Activated CD4-positive, alpha-beta T cell treated with anti-CD3 and anti-CD28 coated beads, Interleukin-2, amount 50 U/mL, for 1 hour (primary cell): ENCODE measurements at regions not wholly inside any gene's neighbourhood (a gene's known extent, or its start where the extent isn't known, plus 50 kb on each side); places are given as distances from the start of the nearest gene placed in this dataset.
"Not testable (repeated sequence)": the region's sequence is repeated elsewhere in the genome, so short reads cannot be mapped to it uniquely, and the experiment has no call there.

Experiments used
- DNase-seq: peaks from one replicate; pipeline ENCODE4 v3.0.0-alpha.2; 2020

GRCh38 chr12:127014079-127014478 lies 1252.9 kb upstream of the TMEM132C start:
- DNase-seq, result no peak

DNA sequence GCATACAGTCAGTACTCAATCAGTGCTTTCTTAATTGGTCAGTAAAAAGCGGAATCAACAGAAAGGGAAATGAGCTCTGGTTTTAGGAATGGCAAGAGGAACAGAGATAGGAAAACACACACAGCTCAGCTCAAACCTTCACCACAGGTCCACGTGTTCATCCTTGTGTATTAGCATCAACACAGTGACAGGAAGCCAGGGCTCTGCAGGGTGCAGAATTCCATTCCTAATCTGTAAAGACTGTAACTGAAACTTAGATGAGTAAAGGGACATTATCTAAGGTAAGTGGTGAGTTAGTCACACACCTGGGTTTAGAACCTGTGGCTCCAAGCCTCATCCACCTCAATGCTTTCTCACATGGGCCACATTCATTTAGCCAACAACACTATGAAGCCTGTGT lies 1242.2 kb upstream of the TMEM132C start:
- DNase-seq, result no peak

GRCh38 chr12:127025545-127025944 lies 1241.4 kb upstream of the TMEM132C start:
- DNase-seq, result no peak

- no peak for DNase-seq
These were observed 1231.7 kb upstream of the TMEM132C start for GRCh38 chr12:127035011-127035879.

DNA sequence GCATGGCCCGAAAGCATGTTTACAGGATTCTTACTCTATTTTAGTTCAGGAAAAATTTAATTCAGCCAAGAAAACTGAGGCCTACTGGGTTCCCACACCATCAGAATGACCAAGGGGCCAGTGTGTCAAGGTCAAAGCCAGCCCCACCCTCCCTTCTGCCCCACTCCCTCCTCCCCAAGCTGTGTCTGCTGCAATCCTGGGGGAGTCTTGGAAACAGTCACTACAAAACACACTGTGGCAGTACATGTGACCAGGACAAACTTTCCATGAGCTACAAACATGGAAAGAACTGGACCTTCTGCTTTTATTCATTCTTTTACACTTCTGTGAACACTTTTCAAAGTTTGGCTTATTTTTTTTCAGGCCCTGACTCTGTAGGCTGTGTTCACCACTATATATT lies 1228.8 kb upstream of the TMEM132C start:
- DNase-seq, result no peak

DNA sequence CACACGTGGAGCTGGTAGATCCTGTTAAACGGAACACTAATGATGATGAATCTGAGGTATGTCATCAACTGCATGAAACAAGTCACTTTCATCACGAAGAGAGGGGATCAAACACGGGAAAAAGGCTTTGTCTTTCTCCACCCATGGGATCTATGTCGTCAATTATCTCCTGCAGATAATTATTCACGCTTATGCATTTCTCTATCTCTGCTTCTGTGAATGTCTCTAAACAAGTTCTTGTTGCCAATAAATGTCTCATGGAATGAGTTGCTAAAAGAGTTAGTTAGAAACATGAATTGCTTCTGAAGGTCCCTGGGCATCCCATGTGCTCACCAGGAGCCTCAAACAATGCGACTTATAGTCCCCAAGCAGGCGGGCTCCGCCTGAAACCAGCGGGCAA lies 1228.2 kb upstream of the TMEM132C start:
- no peak for DNase-seq

GRCh38 chr12:127041985-127042625 lies 1224.9 kb upstream of the TMEM132C start:
- no peak for DNase-seq

GRCh38 chr12:127043731-127044130 lies 1223.2 kb upstream of the TMEM132C start:
- no peak for DNase-seq

DNA sequence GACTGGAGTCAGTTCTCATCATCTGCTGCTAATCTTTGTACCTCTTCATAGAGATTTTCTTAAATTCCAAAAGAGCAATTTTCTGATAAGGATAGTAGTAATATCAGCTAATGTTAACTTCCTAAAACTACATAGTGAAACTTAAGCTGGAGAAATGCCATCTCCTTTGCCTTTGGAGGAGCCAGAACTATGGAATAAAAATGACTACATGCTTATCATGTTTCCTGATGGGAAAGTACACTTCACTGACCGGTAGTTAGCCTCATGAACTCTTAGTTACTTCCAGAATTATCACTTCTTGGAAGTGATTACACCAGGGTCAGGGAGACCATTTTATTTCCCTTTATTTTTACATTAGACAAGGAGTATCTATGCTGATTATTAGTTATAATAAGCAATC lies 1222.1 kb upstream of the TMEM132C start:
- DNase-seq, result no peak

DNA sequence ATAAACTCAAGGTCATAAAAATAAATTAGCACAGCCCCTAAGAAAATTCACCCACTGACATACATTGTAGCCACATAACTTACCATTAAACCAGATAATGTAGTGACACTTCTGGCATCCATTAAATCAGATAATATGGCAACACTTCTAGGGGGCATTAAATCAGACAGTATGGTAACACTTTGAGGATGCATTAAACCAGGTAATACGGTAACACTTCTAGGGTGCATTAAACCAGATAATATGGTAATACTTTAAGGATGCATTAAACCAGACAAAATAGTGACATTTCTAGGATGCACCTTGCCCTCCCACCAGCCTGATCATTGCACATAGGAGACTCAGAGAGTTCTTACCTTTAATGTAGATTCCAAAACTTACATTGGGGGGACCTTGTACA lies 1220.5 kb upstream of the TMEM132C start:
- no peak for DNase-seq

DNA sequence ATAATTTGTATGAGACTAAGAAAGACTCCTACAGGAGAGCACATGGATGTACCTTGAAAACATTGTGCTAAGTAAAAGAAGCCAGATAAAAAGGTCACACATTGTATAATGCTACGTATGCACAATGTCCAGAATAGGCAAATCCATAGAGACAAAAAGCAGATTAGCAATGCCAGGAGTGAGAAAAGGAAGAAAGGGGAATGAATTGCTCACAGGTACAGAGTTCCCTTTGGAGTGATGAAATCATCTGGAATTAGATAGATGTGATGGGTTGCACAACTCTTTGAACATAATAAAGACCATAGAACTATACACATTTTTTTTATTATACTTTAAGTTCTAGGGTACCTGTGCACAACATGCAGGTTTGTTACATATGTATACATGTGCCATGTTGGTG lies 1218.9 kb upstream of the TMEM132C start:
- no peak for DNase-seq

DNA sequence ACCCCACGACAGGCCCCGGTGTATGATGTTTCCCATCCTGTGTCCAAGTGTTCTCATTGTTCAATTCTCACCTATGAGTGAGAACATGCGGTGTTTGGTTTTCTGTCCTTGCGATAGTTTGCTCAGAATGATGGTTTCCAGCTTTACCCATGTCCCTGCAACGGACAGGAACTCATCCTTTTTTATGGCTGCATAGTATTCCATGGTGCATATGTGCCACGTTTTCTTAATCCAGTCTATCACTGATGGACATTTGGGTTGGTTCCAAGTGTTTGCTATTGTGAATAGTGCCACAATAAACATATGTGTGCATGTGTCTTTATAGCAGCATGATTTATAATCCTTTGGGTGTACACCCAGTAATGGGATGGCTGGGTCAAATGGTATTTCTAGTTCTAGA lies 1218.4 kb upstream of the TMEM132C start:
- not testable (repeated sequence) for DNase-seq

DNA sequence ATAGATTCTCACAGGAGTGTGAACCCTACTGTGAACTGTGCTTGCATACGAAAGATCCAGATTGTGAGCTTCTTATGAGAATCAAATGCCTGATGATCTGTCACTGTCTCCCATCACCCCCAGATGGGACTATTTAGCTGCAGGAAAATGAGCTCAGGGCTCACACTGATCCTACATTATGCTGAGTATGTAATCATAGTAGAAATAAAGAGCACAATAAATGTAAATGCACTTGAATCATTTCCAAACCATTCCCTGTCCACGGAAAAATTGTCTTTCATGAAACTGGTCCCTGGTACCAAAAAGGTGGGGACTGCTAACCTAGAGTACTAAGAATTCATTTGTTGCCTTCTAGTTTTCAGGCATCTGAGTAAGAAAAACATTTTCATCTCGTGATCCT lies 1215.8 kb upstream of the TMEM132C start:
- DNase-seq, result no peak

- no peak for DNase-seq
These were observed 1214.3 kb upstream of the TMEM132C start for GRCh38 chr12:127052511-127053232.

DNA sequence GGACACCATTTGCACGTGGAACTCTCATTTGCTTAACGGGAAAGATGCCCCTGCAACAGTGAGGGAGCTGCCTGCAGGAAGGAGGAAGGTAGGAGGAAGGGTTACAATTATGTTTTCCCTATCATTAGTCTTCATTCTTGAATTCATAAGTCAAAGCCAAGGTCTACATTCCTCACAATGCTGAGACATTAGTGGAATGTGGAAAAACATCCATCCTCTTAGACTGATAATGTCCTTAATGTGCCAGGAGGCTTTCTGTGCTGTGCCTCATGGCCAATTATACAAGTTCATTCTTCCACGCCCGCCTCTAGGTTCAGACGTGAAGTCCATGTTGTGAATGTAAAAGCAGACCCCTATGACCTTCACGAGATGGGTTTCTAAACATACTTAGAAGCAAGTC lies 1212.4 kb upstream of the TMEM132C start:
- no peak for DNase-seq

DNA sequence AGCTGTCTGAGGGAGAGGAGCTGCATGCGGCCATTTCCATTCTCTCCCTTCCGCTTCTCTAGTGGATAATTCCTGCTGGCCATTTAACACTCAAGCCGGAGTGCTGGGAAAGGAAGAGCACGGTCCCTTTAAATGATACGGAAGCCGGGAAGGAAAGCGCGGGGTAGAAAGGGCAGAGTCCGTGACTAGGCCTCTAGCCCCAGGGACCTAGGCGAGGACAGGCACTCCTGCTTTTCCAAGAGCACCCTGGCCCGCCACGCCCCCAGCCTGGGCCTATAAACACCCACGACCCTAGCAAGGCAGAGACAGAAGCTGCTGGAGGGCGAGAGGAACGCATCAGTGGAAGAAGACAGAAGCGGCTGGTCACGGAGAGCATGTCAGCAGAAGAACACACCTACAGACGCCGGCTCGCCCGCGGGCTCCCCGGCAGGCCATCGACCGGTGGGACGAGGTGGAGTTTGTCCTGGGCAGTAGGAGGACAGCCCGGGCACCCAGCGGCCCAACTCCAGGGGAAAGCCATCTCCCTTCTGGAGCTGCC lies 1206.6 kb upstream of the TMEM132C start:
- no peak for DNase-seq

DNA sequence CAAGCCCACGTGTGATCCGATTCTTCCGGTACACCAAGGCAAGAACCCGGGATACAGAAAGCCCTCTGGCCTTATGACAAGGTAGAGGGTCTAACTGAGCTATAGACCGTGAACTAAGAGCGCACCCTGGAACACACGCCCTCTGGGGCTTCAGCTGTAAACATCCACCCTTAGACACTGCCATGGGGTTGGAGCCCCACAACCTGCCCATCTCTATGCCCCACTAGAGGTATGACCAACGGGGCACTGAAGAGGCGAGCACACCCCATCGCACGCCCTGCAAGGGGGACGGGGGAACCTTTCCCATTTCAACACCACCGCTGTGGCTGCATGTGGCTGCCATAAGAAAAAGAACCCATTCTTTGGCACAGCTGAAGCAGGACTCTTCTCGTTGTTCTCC lies 1206.0 kb upstream of the TMEM132C start:
- no peak for DNase-seq

DNA sequence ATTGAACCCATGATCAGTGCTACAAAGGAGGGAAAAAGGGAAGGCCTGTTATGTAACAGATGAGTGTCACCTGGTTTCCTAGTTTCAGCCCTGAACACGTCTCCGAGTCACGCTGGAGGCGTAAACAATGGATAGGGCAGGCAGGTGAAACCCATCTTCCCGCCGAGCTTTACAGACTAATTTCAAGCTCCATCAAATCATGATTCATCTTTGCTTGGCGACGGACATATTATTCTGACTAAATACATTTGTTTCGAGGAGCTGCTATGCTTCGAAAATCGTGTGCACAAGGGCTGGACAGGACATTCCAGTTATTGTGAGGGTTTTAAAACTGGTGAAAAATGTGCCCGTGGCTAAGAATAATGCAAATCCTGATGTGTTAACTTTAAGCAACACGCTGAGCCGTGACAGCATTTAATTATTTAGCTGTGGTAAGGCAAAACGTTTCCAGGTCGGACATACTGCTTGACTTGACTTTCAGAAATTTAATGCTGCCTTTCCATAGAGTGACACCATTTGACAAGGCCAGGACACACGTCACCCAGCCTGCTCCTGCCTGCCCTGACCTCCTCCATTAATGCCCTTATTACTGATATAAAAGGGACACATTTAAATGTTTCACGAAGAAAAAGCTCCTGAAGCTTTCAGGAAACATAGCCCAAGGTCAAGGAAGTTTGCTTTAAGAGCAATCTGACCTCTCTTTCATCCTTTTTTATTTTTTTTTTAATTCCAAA lies 1203.5 kb upstream of the TMEM132C start:
- no peak for DNase-seq

- DNase-seq, result no peak
These were observed 1202.8 kb upstream of the TMEM132C start for GRCh38 chr12:127064207-127064606.

DNA sequence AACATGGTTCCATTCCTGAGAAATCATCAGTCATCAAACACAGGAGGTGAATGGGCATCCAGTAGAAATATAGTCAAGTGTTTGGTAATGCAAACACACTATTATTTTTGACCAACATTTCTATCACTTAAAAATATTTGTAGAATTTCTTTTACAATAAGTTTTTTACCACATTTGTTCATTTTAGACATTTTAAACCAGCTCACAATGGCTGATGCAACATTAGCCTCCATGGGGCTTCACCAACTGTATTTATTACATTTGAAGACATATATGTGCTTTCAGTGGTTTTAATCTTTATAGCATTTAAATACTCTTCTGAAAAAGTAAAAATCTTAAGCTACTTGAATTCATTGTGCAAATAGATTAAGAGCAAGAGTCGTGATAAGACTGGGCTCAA lies 1201.4 kb upstream of the TMEM132C start:
- DNase-seq, result no peak

DNA sequence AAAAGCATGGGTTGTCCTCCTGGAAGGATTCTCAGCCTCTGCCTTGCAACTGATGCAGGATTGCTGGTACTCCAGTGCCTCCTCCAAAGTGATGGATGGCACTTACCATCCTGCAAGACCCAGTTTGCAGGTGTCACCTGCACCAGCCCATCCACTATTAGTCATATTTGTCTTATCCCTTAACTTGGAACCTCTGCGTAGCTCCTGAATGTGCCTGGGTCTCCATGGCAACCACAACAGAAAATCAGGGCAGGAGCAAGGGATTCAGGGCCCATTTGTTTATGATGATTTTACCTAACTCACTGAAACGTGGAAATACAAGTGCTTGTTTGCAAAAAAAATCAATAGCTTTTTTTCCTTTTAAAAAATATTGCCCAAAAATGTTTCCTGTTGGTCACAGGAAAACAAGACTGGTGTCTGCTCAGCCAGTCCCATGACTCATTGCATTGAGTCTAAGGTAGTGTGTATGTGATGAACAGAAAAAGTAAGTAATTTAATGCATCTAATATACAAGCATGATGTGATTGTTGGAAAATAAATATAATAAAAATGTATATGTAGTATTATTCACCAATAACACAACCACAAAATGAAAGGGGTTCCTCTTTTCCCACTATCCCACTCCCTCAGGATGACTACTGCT lies 1196.3 kb upstream of the TMEM132C start:
- no peak for DNase-seq

DNA sequence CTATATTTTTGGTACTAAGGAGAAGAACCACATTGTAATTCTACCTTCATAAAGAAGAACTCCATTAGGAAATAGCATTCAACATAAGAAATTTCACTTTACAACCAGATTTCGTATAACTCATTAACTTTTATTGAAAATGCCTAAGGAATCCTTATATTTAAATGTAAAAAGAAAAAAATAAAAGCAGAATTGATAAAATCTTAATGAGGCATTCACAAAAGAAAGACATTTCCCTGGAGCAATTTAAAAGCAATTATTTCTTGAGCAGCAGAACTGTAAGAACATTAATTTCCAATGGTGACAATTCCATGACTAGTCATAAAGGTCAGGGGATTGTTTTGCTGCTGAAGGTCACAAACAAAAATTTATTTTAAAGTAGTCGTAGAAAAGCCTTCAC lies 1192.8 kb upstream of the TMEM132C start:
- DNase-seq, result no peak
